HG03342 (cell line): ENCODE measurements at regions not wholly inside any gene's neighbourhood (a gene's known extent, or its start where the extent isn't known, plus 50 kb on each side); places are given as distances from the start of the nearest gene placed in this dataset.

Source experiments
- ATAC-seq: cut with Tn5 transposase; IDR thresholded peaks from one replicate; pipeline ENCODE4 v1.9.1; 2021; ENCODE audit warnings: mild to moderate bottlenecking, moderate library complexity; ENCODE audit not compliant: unreplicated experiment

GRCh38 chr14:101361451-101362433, 199.6 kb upstream of the DIO3 start:
- no peak for ATAC-seq

DNA sequence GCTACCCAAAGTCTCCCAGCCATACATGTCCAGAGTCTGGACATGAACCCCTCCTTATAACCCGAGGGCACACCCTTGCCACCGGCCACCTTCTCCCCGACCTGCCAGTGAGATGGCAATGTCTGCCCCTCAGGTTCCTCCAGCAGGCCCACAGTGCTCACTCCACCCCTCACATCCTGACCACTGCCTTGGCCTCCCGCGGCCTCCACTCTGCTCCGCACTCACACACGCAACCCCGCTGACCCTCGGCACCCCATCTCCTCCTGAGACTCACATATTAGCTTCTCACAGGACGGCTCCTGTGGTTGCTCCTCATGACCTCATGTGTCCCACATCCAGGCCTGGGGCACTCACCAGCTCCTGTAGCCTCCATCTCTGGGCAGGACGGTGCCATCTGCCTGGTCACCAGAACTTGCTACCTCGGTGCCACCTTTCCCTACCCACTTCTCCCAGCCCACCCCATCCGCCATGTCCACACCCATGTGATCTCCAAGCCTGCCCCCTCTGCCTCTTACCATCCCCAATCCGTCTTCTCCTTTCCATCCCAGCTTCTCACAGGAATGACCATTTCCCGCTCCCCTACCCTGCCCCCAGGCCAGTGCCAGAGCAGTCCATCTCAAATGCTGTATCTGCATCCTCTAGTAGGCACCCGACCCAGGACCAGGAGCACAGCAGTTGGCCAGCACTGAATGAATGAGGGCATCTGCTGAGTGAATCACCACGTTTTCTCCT, 198.6 kb upstream of the DIO3 start:
- ATAC-seq = no peak

- no peak for ATAC-seq
Measured at GRCh38 chr14:101363261-101363555, 198.1 kb upstream of the DIO3 start.

DNA sequence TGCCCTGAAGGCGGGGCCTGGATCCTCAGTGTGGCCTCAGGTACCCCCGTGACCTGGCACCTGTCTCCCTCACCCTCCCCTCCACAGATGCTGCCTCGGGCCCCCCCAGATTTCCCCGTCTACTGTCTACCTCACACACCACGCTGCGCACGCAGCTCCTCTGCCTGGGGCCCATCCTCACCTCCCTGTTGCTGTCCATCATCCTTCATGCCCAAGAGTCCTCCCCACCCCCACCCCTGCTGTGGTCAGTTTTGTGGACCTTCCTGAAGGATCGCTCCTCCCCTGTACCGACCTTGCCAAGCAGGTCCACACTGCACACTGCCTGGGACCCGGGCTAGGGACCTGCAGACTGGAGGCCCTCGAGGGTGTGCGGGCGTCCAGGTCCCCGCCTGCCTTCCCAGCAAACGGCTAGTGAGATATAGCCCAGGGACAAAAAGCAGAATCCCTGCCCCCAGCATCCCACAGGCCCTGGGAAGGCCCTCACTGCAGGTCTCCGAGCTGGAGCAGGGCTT, 197.4 kb upstream of the DIO3 start:
- ATAC-seq = no peak

GRCh38 chr14:101364503-101365328, 196.6 kb upstream of the DIO3 start:
- no peak for ATAC-seq

DNA sequence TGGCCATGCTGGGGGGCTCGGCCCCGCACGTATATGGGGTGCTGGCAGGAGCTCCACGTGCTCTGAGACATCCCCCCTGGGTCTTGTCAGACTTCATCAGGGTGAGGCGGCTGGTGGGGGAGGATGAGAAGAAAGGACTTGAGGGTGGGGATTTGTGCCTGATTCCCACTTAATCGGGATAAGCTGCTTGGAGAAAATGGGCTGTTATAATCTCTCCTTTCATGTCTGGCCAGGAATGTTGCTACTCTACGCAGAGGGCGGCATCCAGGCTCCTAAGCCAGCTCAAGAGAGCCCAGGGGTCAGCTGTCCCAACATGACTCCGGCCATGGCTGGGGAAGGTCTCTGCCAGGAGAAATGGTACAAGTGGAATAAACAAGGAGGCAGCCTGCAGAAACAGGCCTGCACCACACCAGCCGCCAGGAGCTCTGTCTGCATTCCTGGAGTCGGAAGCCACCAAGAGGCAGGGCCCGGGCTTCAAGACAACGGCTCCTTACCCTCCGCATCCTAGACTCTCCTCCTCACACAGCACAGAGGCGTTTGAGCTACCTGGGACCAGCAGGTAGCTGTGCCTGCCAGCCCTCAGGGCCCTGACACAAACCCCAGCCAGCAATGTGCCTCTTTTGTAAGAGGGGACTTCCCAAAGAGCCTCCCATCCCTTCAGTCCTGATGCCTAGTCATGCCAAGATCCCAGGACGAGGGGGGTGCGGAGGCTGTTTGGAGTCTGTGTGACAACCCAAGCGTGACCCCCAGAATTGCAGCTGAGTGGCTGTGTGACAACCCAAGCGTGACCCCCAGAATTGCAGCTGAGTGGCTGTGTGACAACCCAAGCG, 195.8 kb upstream of the DIO3 start:
- ATAC-seq = no peak

DNA sequence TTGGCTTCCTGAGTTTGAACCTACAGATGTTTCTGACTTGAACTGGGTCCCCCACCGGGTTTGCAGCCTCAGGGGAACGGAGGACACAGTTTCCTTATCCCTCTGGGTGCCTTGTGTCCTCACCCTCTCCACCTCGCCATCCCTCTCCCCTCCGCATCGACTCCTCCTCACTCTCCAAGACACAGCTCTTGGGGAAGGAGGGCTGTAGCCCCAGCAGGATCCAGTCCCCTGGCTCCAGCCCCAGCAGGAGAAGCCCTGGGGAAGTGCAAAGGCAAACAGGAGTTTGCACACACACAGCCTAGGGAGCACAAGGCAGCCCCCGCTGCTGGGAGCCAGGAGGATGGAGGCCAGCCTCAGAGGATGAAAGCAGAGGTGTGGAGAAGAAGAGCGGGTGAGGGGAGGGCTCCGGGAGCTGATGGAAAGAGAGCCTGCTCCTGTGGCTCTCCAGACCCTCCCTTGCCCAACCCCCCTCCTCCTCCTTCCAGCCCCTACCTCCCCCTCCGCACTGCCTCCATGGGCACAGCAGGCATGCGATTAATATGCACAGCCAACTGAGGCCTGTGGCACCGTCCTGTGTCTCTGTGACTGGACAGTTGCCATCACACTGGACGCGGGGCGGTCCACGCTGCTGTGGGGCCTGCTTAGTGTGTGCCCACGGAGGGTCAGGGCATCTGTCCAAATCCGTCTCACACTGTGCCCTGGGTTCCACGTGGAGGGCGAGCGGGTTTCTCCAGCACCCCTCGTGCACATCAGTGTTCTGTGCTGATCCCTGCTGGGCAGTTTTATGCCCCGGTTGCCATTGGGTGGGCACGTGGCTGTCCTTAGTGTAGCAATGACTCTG, 193.7 kb upstream of the DIO3 start:
- ATAC-seq = no peak

GRCh38 chr14:101368629-101369028, 192.7 kb upstream of the DIO3 start:
- no peak for ATAC-seq

- ATAC-seq = no peak
Measured at GRCh38 chr14:101369194-101369915, 191.9 kb upstream of the DIO3 start.

- ATAC-seq = no peak
Measured at GRCh38 chr14:101369916-101370592, 191.2 kb upstream of the DIO3 start.

- no peak for ATAC-seq
Measured at GRCh38 chr14:101370593-101371569, 190.4 kb upstream of the DIO3 start.

DNA sequence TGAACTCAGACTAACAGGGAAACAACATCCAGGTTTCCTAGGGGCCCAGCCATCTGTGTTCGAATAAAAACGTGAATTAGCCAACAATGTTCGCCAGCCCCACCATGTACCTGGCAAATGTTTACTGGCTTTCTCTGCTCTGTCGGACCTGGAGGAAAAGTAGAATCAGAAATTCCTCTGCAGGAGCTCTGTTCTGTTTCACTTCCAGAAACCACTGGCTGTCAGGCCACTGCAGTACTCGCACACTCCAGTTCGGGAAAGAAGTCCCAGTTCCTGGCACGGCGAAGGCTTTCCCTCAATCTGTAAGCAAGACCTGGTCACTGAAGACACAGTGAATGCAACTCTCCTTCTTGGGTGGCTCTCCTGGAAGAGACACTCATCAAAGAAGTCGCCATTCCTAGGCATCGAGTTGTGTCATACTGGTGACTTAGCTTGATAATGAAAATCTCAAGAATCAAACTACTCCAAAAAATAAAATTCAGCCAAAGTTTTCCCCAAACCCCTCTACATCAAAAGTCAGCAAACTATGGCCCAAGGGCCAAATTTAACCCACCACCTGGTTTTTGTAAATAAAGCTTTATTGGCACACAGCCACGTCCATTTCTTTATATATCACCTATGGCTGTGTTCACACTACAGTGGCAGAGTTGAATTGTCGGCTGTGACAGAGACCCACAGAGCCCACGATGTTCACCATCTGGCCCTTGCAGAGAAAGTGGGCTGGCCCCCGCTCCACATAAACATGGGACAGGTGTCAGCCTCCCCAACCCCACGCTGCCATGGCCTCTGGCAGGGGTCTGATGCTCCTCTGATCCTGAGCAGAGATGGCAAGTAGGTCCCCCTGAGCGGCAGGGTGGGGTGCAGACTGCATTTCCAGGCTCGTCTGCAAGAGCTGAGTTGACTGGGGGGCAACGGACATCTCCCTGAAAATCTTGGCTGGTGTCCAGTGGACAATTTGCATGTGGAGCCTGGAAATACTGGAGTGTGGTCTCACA, 189.2 kb upstream of the DIO3 start:
- ATAC-seq = no peak

- ATAC-seq = no peak
Measured at GRCh38 chr14:101372894-101373620, 188.2 kb upstream of the DIO3 start.

- ATAC-seq = no peak
Measured at GRCh38 chr14:101373690-101374295, 187.5 kb upstream of the DIO3 start.
